Chondrocyte (in vitro differentiated cells): ENCODE measurements at regions not wholly inside any gene's neighbourhood (a gene's known extent, or its start where the extent isn't known, plus 50 kb on each side); places are given as distances from the start of the nearest gene placed in this dataset.

Experiments
- DNase-seq: peaks from one replicate; pipeline ENCODE4 v3.0.0; 2021; ENCODE audit warnings: mixed read lengths, low spot score
- H3K27ac Mint-ChIP-seq: one replicate; pipeline ENCODE4 v1.8.0; 2021; ENCODE audit warnings: mild to moderate bottlenecking, moderate library complexity, mixed read lengths; ENCODE audit not compliant: unreplicated experiment
- H3K27me3 Mint-ChIP-seq: 2 replicates; pipeline ENCODE4 v1.8.0; 2021; ENCODE audit warnings: low read depth, mixed read lengths
- H3K36me3 Mint-ChIP-seq: 2 replicates; pipeline ENCODE4 v1.8.0; 2021; ENCODE audit warnings: low read depth, mixed read lengths
- H3K4me1 Mint-ChIP-seq: 2 replicates; pipeline ENCODE4 v1.8.0; 2021; ENCODE audit warnings: low read depth, mild to moderate bottlenecking, mixed read lengths
- H3K4me3 Mint-ChIP-seq: one replicate; pipeline ENCODE4 v1.8.0; 2021; ENCODE audit warnings: mild to moderate bottlenecking, moderate library complexity, mixed read lengths; ENCODE audit not compliant: unreplicated experiment
- H3K9me3 Mint-ChIP-seq: 2 replicates; pipeline ENCODE4 v1.8.0; 2021; ENCODE audit warnings: low read depth, mixed read lengths
- TF ChIP-seq, protein P1 (sequence below): fragments of 200-600 bp; sonication (generic); IDR thresholded peaks from 2 replicates; pipeline ENCODE4 v1.5.0; 2021; ENCODE audit warnings: antibody characterized with exemption, mild to moderate bottlenecking, moderate library complexity

DNA sequence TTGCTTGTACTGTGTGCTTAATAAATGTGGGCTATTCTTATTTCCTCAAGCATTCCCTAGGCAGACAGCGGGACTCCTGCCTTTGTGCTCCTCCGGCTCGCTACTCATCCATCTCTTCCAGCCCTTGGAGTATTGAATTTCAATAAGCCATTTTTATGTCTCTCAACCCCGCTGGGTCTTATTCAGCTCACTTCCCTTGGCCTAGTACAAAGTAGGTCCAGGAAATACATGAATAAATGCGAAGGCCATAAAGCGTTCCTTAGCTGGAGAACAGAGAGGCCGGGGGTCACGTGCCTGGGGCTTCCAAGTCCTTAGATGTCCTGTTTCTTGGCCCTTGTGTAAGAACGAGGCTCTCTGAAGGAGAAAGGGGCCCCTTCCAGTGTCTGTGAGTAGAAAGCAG lies 236.7 kb upstream of the ASIC2 start:
- Mint-ChIP-seq H3K27ac (no peak overlapping the region), H3K4me3 (no peak overlapping the region), H3K4me1 (no peaks in the 10 kb centered on the region), H3K27me3 (peaks cover 5% of the 10 kb centered on the region), H3K9me3 (peaks cover 15% of the 10 kb centered on the region), H3K36me3 (no peaks in the 10 kb centered on the region)
- DNase-seq: no peak
- TF ChIP-seq, protein P1, sequence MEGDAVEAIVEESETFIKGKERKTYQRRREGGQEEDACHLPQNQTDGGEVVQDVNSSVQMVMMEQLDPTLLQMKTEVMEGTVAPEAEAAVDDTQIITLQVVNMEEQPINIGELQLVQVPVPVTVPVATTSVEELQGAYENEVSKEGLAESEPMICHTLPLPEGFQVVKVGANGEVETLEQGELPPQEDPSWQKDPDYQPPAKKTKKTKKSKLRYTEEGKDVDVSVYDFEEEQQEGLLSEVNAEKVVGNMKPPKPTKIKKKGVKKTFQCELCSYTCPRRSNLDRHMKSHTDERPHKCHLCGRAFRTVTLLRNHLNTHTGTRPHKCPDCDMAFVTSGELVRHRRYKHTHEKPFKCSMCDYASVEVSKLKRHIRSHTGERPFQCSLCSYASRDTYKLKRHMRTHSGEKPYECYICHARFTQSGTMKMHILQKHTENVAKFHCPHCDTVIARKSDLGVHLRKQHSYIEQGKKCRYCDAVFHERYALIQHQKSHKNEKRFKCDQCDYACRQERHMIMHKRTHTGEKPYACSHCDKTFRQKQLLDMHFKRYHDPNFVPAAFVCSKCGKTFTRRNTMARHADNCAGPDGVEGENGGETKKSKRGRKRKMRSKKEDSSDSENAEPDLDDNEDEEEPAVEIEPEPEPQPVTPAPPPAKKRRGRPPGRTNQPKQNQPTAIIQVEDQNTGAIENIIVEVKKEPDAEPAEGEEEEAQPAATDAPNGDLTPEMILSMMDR: no peak

DNA sequence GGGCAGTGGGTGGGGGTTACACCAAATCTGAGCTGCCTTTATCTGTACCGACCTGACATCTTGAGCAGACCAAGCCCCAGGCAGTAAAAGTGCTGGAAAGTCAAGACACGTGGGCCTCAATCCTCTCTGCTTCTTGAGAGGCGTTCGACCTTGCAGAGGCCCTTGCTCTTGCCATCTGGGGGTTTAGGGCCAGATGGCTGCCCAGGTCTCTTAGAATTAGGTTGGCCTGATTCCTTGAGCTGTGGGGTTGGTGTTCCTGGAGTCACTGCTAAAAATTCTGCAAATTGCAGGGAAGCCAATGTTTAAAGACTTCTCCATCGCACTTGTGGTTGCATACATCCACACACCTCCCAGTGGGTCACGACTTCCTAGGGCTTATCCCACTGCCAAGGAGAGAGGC lies 238.2 kb upstream of the ASIC2 start:
- Mint-ChIP-seq H3K9me3 (peaks cover 14% of the 10 kb centered on the region), H3K36me3 (no peaks in the 10 kb centered on the region), H3K27ac (no peak overlapping the region), H3K4me3 (no peak overlapping the region), H3K4me1 (no peaks in the 10 kb centered on the region), H3K27me3 (peaks cover 2% of the 10 kb centered on the region)
- no peak for DNase-seq
- TF ChIP-seq, protein P1: no peak

DNA sequence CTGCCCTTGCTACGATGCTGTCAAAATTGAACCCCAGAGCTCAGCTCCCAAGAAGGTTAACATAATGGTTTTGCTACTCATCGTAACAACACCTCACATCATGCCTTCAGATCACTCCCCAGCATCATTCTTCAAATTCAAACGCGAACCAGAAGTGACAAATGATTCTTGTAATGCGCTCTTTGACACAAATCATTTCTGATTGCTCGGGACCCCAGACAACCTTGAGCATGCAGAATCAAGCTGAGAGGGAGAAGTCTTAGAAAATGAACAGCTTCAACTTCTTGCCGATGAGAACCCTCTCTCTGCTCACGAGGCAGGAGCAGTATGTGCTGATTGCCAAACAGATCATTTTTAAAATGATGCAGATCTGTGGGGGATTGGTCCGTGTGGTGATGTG lies 241.0 kb upstream of the ASIC2 start:
- no peaks in the 10 kb centered on the region for H3K36me3 Mint-ChIP-seq
- no peaks in the 10 kb centered on the region for H3K27me3 Mint-ChIP-seq
- H3K9me3 Mint-ChIP-seq: no peaks in the 10 kb centered on the region
- TF ChIP-seq, protein P1: no peak
- no peaks in the 10 kb centered on the region for H3K4me1 Mint-ChIP-seq
- H3K27ac Mint-ChIP-seq: no peak overlapping the region
- H3K4me3 Mint-ChIP-seq: no peak overlapping the region
- DNase-seq: no peak

DNA sequence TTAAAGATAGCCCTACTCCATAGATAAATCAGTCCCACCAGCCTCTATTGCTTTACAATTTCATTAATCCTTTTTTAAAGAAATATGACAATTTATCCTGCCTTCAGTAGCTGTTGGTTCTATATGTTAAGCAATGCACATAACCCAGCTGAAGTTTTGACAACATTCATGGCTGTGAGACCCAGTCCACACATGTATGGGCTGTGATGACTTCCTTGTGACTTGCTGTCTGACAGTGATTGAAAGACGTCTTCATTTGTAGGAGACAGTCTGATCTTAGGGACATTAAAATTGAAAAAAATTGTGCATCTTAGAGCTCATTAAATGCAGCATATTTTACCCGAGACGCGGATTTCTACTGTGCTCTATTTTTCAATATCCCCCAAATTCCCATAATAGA lies 252.0 kb upstream of the ASIC2 start:
- Mint-ChIP-seq H3K4me1 (no peaks in the 10 kb centered on the region), H3K9me3 (peaks cover 6% of the 10 kb centered on the region), H3K27me3 (peaks cover 15% of the 10 kb centered on the region), H3K36me3 (no peaks in the 10 kb centered on the region), H3K4me3 (no peak overlapping the region), H3K27ac (no peak overlapping the region)
- TF ChIP-seq, protein P1: no peak
- DNase-seq: no peak

DNA sequence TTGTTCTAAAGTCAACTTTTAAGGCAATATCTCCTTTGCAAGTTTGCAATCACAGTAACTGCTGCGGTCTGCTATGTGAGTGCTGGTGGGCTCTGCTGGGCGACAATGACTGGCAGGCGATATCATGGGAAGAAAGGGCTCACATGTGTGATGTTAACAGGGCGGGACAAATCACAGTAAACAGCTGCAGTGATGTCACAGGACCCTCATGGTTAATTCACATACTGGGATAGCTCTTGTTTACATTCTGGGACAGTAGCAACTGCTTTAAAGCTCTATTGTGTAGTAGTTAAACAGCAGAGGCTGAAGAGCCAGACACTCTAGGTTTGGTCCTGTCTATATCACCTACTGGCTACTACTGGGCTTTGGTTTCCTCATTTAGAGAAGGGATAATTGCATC lies 257.2 kb upstream of the ASIC2 start:
- Mint-ChIP-seq H3K9me3 (no peaks in the 10 kb centered on the region), H3K4me1 (no peaks in the 10 kb centered on the region), H3K27me3 (peaks cover 15% of the 10 kb centered on the region), H3K36me3 (no peaks in the 10 kb centered on the region), H3K27ac (no peak overlapping the region), H3K4me3 (no peak overlapping the region)
- DNase-seq: no peak
- TF ChIP-seq, protein P1: no peak
